ENCODE measurements at regions not wholly inside any gene's neighbourhood (a gene's known extent, or its start where the extent isn't known, plus 50 kb on each side); places are given as distances from the start of the nearest gene placed in this dataset.

- no peak for DNase-seq
Observed at GRCh38 chr9:106287091-106287631, 575.8 kb upstream of the ZNF462 start.

GRCh38 chr9:106287731-106288130 lies 575.2 kb upstream of the ZNF462 start:
- DNase-seq, result no peak

- no peak for DNase-seq
Observed at GRCh38 chr9:106288689-106289088, 574.3 kb upstream of the ZNF462 start.

- DNase-seq, result no peak
Observed at GRCh38 chr9:106291786-106292185, 571.2 kb upstream of the ZNF462 start.

DNA sequence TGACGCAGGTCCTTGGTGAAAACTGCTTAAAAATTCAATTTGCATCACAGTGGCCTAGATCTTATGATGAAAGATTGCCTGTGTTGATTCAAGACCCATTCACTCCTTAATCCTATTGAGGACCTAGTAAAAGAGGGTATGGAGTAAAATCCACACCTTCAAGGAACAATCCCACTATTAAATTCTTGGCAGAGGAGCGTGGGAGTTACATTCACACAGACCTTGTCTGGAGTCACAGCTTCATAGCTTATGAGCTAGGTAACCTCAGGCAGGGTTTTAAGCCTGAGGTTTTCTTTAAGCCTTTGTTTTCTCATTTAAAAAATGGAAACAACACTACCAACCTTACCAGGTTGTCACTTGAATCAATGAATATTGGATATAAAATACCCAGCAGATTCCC lies 566.5 kb upstream of the ZNF462 start:
- DNase-seq, result no peak

DNA sequence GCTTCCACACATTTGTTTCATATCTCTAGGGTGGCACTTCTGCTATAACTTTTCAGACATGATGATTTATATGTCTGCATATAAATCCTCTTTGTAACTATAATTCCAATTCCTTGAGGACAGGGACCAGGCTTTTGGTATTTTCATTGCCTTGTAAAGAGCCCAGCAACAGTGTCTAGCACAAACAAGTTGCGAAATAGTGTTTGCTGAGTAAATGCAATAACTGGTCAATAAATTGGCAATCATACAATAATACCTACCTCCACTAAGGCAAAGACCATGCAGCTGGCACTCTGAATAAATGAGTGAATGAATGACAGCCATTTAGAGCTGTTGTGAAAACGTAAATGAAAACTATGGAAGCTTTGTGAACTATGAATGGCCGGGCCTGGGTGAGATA lies 564.0 kb upstream of the ZNF462 start:
- no peak for DNase-seq

DNA sequence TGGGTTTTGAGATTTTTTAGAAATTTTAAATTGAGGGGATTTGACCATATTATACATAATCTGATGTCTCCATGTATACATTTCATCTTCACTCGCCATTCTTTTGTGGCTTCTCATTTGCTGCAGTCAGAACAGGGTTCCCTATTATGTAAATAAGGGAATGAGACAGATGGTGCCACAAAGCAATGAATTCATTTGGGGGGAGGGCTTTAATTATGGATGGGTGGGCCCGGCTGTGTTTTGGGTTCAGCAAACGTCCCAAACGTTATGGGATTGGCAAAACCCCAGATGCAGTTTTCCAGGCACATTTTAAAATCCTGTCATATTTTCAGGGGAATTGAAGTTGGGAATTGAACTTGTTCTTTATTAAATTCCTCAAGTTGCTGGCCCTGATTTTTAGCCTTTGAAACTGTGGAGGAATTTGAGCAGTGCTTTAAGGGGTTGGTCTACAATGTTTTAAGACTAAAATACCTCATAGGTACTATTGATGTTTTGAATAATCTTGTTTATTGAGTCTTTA lies 558.5 kb upstream of the ZNF462 start:
- no peak for DNase-seq

- DNase-seq, result no peak
Observed at GRCh38 chr9:106305428-106306133, 557.4 kb upstream of the ZNF462 start.

- peak; percentile 89 for DNase-seq
Observed at GRCh38 chr9:106307670-106308069, 555.3 kb upstream of the ZNF462 start.

DNA sequence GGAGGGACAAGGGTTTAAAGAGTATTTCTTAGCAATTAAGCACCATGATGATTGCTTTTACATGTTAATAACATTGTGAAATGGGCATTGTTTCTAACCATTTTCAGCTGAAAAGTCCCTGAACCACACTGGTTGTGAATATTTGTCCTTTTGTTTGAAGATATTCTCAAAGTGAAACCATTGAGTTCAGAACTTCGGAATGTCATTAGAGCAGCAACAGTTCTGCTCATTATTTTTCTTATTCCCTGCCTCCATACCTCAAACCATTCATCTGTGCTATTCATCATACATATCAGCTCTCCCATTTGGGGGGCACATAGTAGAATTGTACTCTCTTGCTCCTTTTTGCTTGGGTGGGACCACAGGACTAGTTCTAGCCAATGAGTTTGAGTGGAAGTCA lies 553.0 kb upstream of the ZNF462 start:
- DNase-seq, result no peak

GRCh38 chr9:106310782-106311181 lies 552.2 kb upstream of the ZNF462 start:
- peak; percentile 81 for DNase-seq

GRCh38 chr9:106312906-106313305 lies 550.1 kb upstream of the ZNF462 start:
- no peak for DNase-seq

DNA sequence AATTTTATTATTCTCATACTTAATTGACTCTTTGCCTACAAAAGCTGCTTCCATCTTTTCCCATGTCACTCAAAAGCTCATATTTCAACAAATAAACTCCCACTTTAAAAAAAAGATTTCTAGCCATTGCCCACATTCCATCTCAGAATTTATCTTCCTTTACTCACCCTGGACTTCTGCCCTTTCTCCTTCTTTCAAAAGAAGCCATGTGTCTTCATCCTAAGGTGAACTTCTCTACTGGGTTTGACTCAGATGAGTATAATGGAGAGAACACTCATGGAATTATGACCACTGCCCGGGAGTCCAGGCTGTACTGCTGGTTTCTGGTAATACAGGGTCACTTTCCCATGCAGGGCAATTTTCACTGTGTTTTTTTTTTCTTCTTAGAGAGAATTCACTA lies 548.5 kb upstream of the ZNF462 start:
- no peak for DNase-seq

GRCh38 chr9:106321394-106322180 lies 541.4 kb upstream of the ZNF462 start:
- no peak for DNase-seq

DNA sequence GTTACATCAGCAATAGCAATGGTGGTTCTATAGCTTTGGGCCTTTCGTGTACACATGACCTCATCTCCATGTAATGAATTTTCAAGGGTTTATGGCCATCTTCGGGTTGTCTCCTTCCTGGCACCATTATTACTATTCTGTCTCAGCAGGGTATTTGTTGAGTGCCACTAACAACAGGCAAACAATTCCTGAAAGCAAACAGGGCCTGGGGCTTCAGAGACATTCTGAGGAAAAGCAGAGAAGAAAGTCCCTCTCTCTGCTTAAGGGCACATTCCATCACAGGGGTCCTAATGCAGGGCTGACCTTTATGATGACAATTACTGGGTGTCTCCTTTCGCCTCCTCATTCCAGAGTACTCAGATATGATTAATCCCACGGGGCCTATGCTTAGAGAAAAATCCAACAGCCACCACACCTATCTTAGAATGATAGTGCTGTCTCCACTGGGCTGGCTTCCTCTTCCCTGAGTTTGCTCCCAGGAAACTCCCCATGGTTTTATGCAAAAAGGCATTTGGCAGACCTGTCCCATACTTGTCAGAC lies 540.2 kb upstream of the ZNF462 start:
- DNase-seq, result no peak

- DNase-seq, result no peak
Observed at GRCh38 chr9:106324053-106324585, 538.8 kb upstream of the ZNF462 start.

- no peak for DNase-seq
Observed at GRCh38 chr9:106324591-106325280, 538.2 kb upstream of the ZNF462 start.

DNA sequence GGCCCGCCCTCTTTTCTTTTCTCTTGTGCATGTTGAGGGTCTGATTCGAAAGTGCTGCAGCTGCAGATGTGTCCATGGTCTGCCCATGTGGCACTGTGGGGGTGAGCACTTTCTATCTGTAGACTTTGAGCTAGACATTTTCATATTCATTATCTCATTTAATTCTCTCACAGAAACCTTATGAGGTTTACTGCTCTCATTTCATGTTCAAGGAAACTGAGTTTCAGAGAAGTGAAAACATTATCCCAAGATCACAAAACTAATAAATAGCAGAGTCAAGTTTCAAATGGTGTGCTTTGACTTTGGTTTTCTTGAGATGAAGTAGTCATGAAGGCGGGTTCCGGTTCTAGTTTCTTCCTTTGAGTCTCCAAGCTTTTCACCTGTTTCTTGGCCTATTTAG lies 536.5 kb upstream of the ZNF462 start:
- no peak for DNase-seq

- DNase-seq, result no peak
Observed at GRCh38 chr9:106333481-106333880, 529.5 kb upstream of the ZNF462 start.

- DNase-seq, result no peak
Observed at GRCh38 chr9:106334081-106334480, 528.9 kb upstream of the ZNF462 start.

DNA sequence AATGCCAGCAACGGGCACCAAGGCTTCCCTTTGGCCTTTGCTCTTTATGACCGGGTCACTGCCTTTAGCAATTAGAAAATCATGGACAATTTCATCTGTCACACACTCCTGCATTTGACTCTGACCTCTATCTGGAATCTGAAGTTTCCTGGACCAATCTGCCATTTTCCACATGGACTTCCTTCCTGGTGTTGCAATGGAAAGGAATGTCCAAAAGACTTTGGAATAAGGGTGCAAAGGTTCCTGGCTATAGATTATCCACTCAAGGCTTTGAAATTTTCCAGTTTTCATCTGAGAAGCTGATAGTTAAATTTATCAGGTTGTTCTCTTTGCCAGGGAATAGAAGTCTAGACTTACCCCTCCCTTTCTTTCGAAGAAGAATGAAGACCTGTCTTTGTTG lies 523.1 kb upstream of the ZNF462 start:
- DNase-seq, result no peak

DNA sequence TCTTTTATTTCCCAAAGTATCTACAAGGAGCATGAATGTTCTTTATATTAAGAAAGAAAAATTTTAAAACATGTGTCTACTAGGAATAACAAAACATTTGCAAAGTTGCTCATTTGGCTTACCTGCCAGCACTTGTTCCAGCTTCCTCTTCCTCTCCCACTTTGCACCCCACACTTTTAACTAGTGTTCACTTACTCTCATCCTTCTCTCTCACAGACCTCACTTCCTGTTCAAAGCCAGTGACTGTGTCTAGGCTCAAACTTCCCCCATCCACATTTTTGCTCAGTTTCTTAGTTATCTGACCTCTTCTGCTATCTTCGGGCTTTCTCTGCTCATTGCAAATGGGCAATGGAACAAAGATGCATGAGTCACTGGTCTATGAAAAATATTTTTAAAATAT lies 512.2 kb upstream of the ZNF462 start:
- no peak for DNase-seq

- DNase-seq, result no peak
Observed at GRCh38 chr9:106356924-106357323, 506.0 kb upstream of the ZNF462 start.

All from MV-4-11 (cell line).